ENCODE measurements at regions not wholly inside any gene's neighbourhood (a gene's known extent, or its start where the extent isn't known, plus 50 kb on each side); places are given as distances from the start of the nearest gene placed in this dataset.

GRCh38 chr20:63077705-63078104 is 70.9 kb upstream of the BHLHE23 start:
- no peak overlapping the region for H3K9ac ChIP-seq
- H3K27ac ChIP-seq, result no peak overlapping the region
- peaks cover 21% of the 10 kb centered on the region for H3K27me3 ChIP-seq (replicated peaks; ENCODE audit: insufficient read depth)
- DNase-seq, result no peak
- H3K36me3 ChIP-seq (ENCODE audit: low read depth), result no peaks in the 10 kb centered on the region
- H3K9me3 ChIP-seq (ENCODE audit: low read depth), result peaks cover 10% of the 10 kb centered on the region
- TF ChIP-seq EZH2phosphoT487 (IDR thresholded peaks at IDR 0.05; ENCODE audit: insufficient read depth, low read depth), result no peak
- no peak for TF ChIP-seq EZH2 (IDR thresholded peaks at IDR 0.05; ENCODE audit: insufficient read depth, poor library complexity, severe bottlenecking)
- H3K4me2 ChIP-seq (ENCODE audit: unreplicated experiment), result no peak overlapping the region
- no peaks in the 10 kb centered on the region for H3K4me1 ChIP-seq (ENCODE audit: insufficient read depth)
- H3K9me2 ChIP-seq (ENCODE audit: insufficient read depth), result 0 out of 2 replicates have a peak, but pooled peaks cover 4% of the 10 kb centered on the region
- no peaks in the 10 kb centered on the region for H3F3A ChIP-seq (ENCODE audit: insufficient read depth)
- no peak overlapping the region for H3K4me3 ChIP-seq
- H2AFZ ChIP-seq, result no peak overlapping the region
- in situ Hi-C loops (cut with MboI), result no loop called here
- no peaks in the 10 kb centered on the region for H3K79me2 ChIP-seq (ENCODE audit: insufficient read depth)
- no peaks in the 10 kb centered on the region for H4K20me1 ChIP-seq (ENCODE audit: insufficient read depth)

- H3K4me1 ChIP-seq (ENCODE audit: insufficient read depth), result no peaks in the 10 kb centered on the region
- no peak overlapping the region for H3K9ac ChIP-seq
- H3K79me2 ChIP-seq (ENCODE audit: insufficient read depth), result no peaks in the 10 kb centered on the region
- in situ Hi-C loops (cut with MboI), result no loop called here
- H3K4me2 ChIP-seq (ENCODE audit: unreplicated experiment), result no peak overlapping the region
- no peak for DNase-seq
- peaks cover 10% of the 10 kb centered on the region for H3K9me3 ChIP-seq (ENCODE audit: low read depth)
- no peak overlapping the region for H2AFZ ChIP-seq
- peaks cover 27% of the 10 kb centered on the region for H3K27me3 ChIP-seq (replicated peaks; ENCODE audit: insufficient read depth)
- H3K9me2 ChIP-seq (ENCODE audit: insufficient read depth), result 0 out of 2 replicates have a peak, but pooled peaks cover 4% of the 10 kb centered on the region
- no peak overlapping the region for H3K4me3 ChIP-seq
- WGBS, 2 experiments (ENCODE audit: low coverage in 1 of 2, low lambda C conversion rate in 2 of 2, missing lambda C conversion rate in 2 of 2), result 35 to 43% methylated on average over 5 of the region's 5 CpGs
- H3K36me3 ChIP-seq (ENCODE audit: low read depth), result no peaks in the 10 kb centered on the region
- H3F3A ChIP-seq (ENCODE audit: insufficient read depth), result no peaks in the 10 kb centered on the region
- TF ChIP-seq EZH2phosphoT487 (IDR thresholded peaks at IDR 0.05; ENCODE audit: insufficient read depth, low read depth), result no peak
- TF ChIP-seq EZH2 (IDR thresholded peaks at IDR 0.05; ENCODE audit: insufficient read depth, poor library complexity, severe bottlenecking), result no peak
- no peaks in the 10 kb centered on the region for H4K20me1 ChIP-seq (ENCODE audit: insufficient read depth)
- H3K27ac ChIP-seq, result no peak overlapping the region
These were observed 69.7 kb upstream of the BHLHE23 start for GRCh38 chr20:63076421-63076820.

- Histone ChIP-seq H3K9me2 (ENCODE audit: insufficient read depth) (0 out of 2 replicates have a peak, but pooled peaks cover 4% of the 10 kb centered on the region), H3K79me2 (ENCODE audit: insufficient read depth) (no peaks in the 10 kb centered on the region), H3K27me3 (replicated peaks; ENCODE audit: insufficient read depth) (peaks cover 27% of the 10 kb centered on the region), H3K27ac (no peak overlapping the region), H3F3A (ENCODE audit: insufficient read depth) (no peaks in the 10 kb centered on the region), H2AFZ (no peak overlapping the region), H3K36me3 (ENCODE audit: low read depth) (no peaks in the 10 kb centered on the region), H3K9me3 (ENCODE audit: low read depth) (peaks cover 10% of the 10 kb centered on the region), H4K20me1 (ENCODE audit: insufficient read depth) (no peaks in the 10 kb centered on the region), H3K4me3 (no peak overlapping the region), H3K9ac (no peak overlapping the region), H3K4me1 (ENCODE audit: insufficient read depth) (no peaks in the 10 kb centered on the region), H3K4me2 (ENCODE audit: unreplicated experiment) (no peak overlapping the region)
- TF ChIP-seq EZH2phosphoT487 (IDR thresholded peaks at IDR 0.05; ENCODE audit: insufficient read depth, low read depth), result no peak
- TF ChIP-seq EZH2 (IDR thresholded peaks at IDR 0.05; ENCODE audit: insufficient read depth, poor library complexity, severe bottlenecking), result no peak
- in situ Hi-C loops (cut with MboI), result no loop called here
- WGBS, 2 experiments (ENCODE audit: low coverage in 1 of 2, low lambda C conversion rate in 2 of 2, missing lambda C conversion rate in 2 of 2), result 45% methylated on average over 9 of the region's 9 CpGs
- DNase-seq, result no peak
These were observed 67.9 kb upstream of the BHLHE23 start for GRCh38 chr20:63074631-63075030.

DNA sequence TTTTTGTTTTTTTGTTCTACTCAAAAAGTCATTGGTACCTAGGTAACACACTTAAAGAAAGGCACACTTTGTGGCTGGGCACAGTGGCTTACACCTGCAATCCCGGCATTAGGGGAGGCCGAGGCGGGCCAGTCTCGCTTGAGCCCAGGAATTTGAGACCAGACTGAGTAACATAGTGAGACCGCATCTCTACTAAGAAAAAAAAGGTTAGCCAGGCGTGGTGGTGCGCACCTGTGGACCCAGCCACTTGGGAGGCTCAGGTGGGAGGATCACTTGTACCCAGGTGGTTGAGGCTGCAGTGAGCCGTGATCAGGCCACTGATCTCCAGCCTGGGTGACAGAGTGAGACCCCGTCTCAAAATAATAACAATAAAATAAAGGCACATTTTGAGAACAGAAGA is 67.4 kb upstream of the BHLHE23 start:
- Histone ChIP-seq H4K20me1 (ENCODE audit: insufficient read depth) (no peaks in the 10 kb centered on the region), H3K27ac (no peak overlapping the region), H3K79me2 (ENCODE audit: insufficient read depth) (no peaks in the 10 kb centered on the region), H3K27me3 (replicated peaks; ENCODE audit: insufficient read depth) (peaks cover 27% of the 10 kb centered on the region), H3K36me3 (ENCODE audit: low read depth) (no peaks in the 10 kb centered on the region), H3K4me3 (no peak overlapping the region), H3K4me1 (ENCODE audit: insufficient read depth) (no peaks in the 10 kb centered on the region), H3K9me3 (ENCODE audit: low read depth) (peaks cover 10% of the 10 kb centered on the region), H3K9me2 (ENCODE audit: insufficient read depth) (0 out of 2 replicates have a peak, but pooled peaks cover 4% of the 10 kb centered on the region), H3F3A (ENCODE audit: insufficient read depth) (no peaks in the 10 kb centered on the region), H3K4me2 (ENCODE audit: unreplicated experiment) (no peak overlapping the region), H2AFZ (no peak overlapping the region), H3K9ac (no peak overlapping the region)
- in situ Hi-C loops (cut with MboI), result no loop called here
- no peak for DNase-seq
- no peak for TF ChIP-seq EZH2 (IDR thresholded peaks at IDR 0.05; ENCODE audit: insufficient read depth, poor library complexity, severe bottlenecking)
- TF ChIP-seq EZH2phosphoT487 (IDR thresholded peaks at IDR 0.05; ENCODE audit: insufficient read depth, low read depth), result no peak
- 65 to 71% methylated on average over 9 of the region's 9 CpGs for WGBS, 2 experiments (ENCODE audit: low coverage in 1 of 2, low lambda C conversion rate in 2 of 2, missing lambda C conversion rate in 2 of 2)

DNA sequence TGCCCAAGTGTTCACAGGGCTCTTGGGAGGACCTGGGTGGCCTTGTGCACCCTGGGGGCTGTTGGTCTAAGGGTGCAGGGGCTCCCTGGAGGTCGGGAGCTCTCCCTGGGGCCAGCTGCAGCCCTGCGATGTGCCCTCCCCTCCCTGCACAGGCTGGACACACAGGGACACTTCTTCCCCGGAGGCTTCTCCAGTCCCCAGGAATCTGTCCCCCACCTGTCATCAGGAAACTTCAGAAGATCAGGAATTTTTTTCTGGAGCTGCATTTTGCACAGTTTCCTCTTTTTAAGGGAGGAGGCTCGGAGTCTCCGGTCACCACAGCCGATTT is 66.9 kb upstream of the BHLHE23 start:
- no peaks in the 10 kb centered on the region for H3F3A ChIP-seq (ENCODE audit: insufficient read depth)
- 0 out of 2 replicates have a peak, but pooled peaks cover 4% of the 10 kb centered on the region for H3K9me2 ChIP-seq (ENCODE audit: insufficient read depth)
- H4K20me1 ChIP-seq (ENCODE audit: insufficient read depth), result no peaks in the 10 kb centered on the region
- in situ Hi-C loops (cut with MboI), result no loop called here
- H3K79me2 ChIP-seq (ENCODE audit: insufficient read depth), result no peaks in the 10 kb centered on the region
- H3K4me2 ChIP-seq (ENCODE audit: unreplicated experiment), result no peak overlapping the region
- H3K36me3 ChIP-seq (ENCODE audit: low read depth), result no peaks in the 10 kb centered on the region
- TF ChIP-seq EZH2 (IDR thresholded peaks at IDR 0.05; ENCODE audit: insufficient read depth, poor library complexity, severe bottlenecking) (no peak), EZH2phosphoT487 (IDR thresholded peaks at IDR 0.05; ENCODE audit: insufficient read depth, low read depth) (no peak)
- peaks cover 10% of the 10 kb centered on the region for H3K9me3 ChIP-seq (ENCODE audit: low read depth)
- no peak for DNase-seq
- no peak overlapping the region for H2AFZ ChIP-seq
- WGBS, 2 experiments (ENCODE audit: low coverage in 1 of 2, low lambda C conversion rate in 2 of 2, missing lambda C conversion rate in 2 of 2), result 32 to 34% methylated on average over 6 of the region's 6 CpGs
- H3K27me3 ChIP-seq (replicated peaks; ENCODE audit: insufficient read depth), result peaks cover 27% of the 10 kb centered on the region
- H3K4me3 ChIP-seq, result no peak overlapping the region
- H3K4me1 ChIP-seq (ENCODE audit: insufficient read depth), result no peaks in the 10 kb centered on the region
- H3K9ac ChIP-seq, result no peak overlapping the region
- H3K27ac ChIP-seq, result no peak overlapping the region
